OCI-LY7 (cell line): ENCODE measurements at regions not wholly inside any gene's neighbourhood (a gene's known extent, or its start where the extent isn't known, plus 50 kb on each side); places are given as distances from the start of the nearest gene placed in this dataset.

Experiments
- EZH2phosphoT487 ChIP-seq: fragments of 200-600 bp; sonication (generic); IDR thresholded peaks from 2 replicates; pipeline ENCODE4 v1.6.1; 2018; ENCODE audit warnings: low read depth, borderline replicate concordance, mild to moderate bottlenecking, mixed run types, antibody characterized with exemption, low read length, moderate library complexity, mixed read lengths
- TF ChIP-seq, protein P1 (sequence below): fragments of 200-600 bp; sonication (generic); conservative IDR thresholded peaks from 2 replicates; pipeline ENCODE4 v1.5.1; 2014; ENCODE audit warnings: mild to moderate bottlenecking, antibody characterized with exemption, low read length, moderate library complexity, mixed read lengths

GRCh38 chr15:61331019-61331418 lies 101.9 kb upstream of the RORA start:
- TF ChIP-seq, protein P1, sequence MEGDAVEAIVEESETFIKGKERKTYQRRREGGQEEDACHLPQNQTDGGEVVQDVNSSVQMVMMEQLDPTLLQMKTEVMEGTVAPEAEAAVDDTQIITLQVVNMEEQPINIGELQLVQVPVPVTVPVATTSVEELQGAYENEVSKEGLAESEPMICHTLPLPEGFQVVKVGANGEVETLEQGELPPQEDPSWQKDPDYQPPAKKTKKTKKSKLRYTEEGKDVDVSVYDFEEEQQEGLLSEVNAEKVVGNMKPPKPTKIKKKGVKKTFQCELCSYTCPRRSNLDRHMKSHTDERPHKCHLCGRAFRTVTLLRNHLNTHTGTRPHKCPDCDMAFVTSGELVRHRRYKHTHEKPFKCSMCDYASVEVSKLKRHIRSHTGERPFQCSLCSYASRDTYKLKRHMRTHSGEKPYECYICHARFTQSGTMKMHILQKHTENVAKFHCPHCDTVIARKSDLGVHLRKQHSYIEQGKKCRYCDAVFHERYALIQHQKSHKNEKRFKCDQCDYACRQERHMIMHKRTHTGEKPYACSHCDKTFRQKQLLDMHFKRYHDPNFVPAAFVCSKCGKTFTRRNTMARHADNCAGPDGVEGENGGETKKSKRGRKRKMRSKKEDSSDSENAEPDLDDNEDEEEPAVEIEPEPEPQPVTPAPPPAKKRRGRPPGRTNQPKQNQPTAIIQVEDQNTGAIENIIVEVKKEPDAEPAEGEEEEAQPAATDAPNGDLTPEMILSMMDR = no peak
- TF ChIP-seq EZH2phosphoT487 = no peak
